ENCODE measurements at regions not wholly inside any gene's neighbourhood (a gene's known extent, or its start where the extent isn't known, plus 50 kb on each side); places are given as distances from the start of the nearest gene placed in this dataset.

- TF ChIP-seq CTCF (IDR thresholded peaks at IDR 0.05 in 4 of 5, conservative IDR thresholded peaks at IDR 0.05 in 1 of 5): no peak
- no peak for TF ChIP-seq POLR2A (IDR thresholded peaks at IDR 0.05)
These were observed 55.5 kb upstream of the FAM89A start for GRCh38 chr1:231095595-231095994.
